Type B pancreatic cell (in vitro differentiated cells): ENCODE measurements at regions not wholly inside any gene's neighbourhood (a gene's known extent, or its start where the extent isn't known, plus 50 kb on each side); places are given as distances from the start of the nearest gene placed in this dataset.
A peak's percentile ranks its signal among the peaks of the same experiment; 100 is the strongest.

Source experiments
- DNase-seq: peaks from one replicate; pipeline ENCODE4 v3.0.0; 2021; ENCODE audit warnings: mixed read lengths; ENCODE audit not compliant: unreplicated experiment; ENCODE audit errors: extremely low spot score
- H3K27ac Mint-ChIP-seq: 2 replicates; pipeline ENCODE4 v1.8.0; 2021; ENCODE audit warnings: mild to moderate bottlenecking, mixed read lengths
- H3K27me3 Mint-ChIP-seq: 2 replicates; pipeline ENCODE4 v1.8.0; 2021; ENCODE audit warnings: mixed read lengths
- H3K36me3 Mint-ChIP-seq: 2 replicates; pipeline ENCODE4 v1.8.0; 2021; ENCODE audit warnings: mixed read lengths
- H3K4me1 Mint-ChIP-seq: one replicate; pipeline ENCODE4 v1.8.0; 2021; ENCODE audit warnings: mixed read lengths; ENCODE audit not compliant: unreplicated experiment
- H3K4me3 Mint-ChIP-seq: 2 replicates; pipeline ENCODE4 v1.8.0; 2021; ENCODE audit warnings: mild to moderate bottlenecking, mixed read lengths
- H3K9me3 Mint-ChIP-seq: 2 replicates; pipeline ENCODE4 v1.8.0; 2021; ENCODE audit warnings: mixed read lengths
- TF ChIP-seq, protein P1 (sequence below): fragments of 200-600 bp; sonication (generic); conservative IDR thresholded peaks from 2 replicates; pipeline ENCODE4 v1.5.0; 2021; ENCODE audit warnings: antibody characterized with exemption, mild to moderate bottlenecking

DNA sequence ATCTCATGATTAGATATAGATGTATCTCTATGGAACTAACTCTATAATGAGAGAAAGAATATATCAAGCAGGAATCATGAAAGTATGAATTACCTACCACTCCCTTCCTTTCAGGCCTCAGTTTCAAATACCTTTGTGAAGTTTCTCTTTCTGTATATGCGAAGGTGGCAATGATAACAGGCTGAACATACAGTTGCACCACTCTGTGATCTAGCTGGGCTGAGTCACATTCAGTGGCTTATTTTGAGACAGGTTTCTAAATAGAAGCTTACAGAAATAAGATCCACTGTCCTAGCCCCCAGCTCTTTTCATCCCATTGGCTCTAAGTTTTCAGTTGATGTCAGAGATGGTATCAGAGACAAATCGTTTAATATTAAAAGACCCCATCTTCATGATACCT, 662.0 kb downstream of the SLITRK1 start:
- no peak for DNase-seq
- TF ChIP-seq, protein P1, sequence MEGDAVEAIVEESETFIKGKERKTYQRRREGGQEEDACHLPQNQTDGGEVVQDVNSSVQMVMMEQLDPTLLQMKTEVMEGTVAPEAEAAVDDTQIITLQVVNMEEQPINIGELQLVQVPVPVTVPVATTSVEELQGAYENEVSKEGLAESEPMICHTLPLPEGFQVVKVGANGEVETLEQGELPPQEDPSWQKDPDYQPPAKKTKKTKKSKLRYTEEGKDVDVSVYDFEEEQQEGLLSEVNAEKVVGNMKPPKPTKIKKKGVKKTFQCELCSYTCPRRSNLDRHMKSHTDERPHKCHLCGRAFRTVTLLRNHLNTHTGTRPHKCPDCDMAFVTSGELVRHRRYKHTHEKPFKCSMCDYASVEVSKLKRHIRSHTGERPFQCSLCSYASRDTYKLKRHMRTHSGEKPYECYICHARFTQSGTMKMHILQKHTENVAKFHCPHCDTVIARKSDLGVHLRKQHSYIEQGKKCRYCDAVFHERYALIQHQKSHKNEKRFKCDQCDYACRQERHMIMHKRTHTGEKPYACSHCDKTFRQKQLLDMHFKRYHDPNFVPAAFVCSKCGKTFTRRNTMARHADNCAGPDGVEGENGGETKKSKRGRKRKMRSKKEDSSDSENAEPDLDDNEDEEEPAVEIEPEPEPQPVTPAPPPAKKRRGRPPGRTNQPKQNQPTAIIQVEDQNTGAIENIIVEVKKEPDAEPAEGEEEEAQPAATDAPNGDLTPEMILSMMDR, result no peak
- no peaks in the 10 kb centered on the region for H3K4me1 Mint-ChIP-seq

DNA sequence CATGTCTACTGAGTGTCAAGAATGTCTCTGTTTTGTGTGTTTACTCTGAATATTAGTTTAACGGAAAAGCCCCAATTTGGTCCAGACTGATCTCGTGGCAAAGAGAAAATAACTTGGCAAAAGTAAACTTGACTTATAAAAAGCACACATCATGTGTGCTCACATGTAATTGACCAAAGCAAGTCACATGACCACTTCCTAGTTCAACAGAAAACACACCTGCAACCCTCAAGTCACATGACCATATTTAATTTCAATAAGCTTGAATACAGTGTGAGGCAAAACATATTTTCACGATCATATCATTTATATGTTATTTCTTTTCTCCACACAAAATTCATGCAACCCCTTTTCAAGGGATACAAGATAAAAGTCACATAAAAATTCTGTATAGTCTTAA, 662.4 kb downstream of the SLITRK1 start:
- no peaks in the 10 kb centered on the region for H3K36me3 Mint-ChIP-seq
- TF ChIP-seq, protein P1, result no peak
- H3K27me3 Mint-ChIP-seq, result no peaks in the 10 kb centered on the region
- H3K4me1 Mint-ChIP-seq, result no peaks in the 10 kb centered on the region
- no peak overlapping the region for H3K4me3 Mint-ChIP-seq
- DNase-seq, result no peak
- H3K9me3 Mint-ChIP-seq, result no peaks in the 10 kb centered on the region
- no peak overlapping the region for H3K27ac Mint-ChIP-seq

More for the DNA sequence above, 662.0 kb downstream of the SLITRK1 start:
- H3K36me3 Mint-ChIP-seq, result no peaks in the 10 kb centered on the region
- peak overlapping the region; percentile 24 for H3K27ac Mint-ChIP-seq
- H3K9me3 Mint-ChIP-seq, result no peaks in the 10 kb centered on the region
- no peaks in the 10 kb centered on the region for H3K27me3 Mint-ChIP-seq
- H3K4me3 Mint-ChIP-seq, result no peak overlapping the region

DNA sequence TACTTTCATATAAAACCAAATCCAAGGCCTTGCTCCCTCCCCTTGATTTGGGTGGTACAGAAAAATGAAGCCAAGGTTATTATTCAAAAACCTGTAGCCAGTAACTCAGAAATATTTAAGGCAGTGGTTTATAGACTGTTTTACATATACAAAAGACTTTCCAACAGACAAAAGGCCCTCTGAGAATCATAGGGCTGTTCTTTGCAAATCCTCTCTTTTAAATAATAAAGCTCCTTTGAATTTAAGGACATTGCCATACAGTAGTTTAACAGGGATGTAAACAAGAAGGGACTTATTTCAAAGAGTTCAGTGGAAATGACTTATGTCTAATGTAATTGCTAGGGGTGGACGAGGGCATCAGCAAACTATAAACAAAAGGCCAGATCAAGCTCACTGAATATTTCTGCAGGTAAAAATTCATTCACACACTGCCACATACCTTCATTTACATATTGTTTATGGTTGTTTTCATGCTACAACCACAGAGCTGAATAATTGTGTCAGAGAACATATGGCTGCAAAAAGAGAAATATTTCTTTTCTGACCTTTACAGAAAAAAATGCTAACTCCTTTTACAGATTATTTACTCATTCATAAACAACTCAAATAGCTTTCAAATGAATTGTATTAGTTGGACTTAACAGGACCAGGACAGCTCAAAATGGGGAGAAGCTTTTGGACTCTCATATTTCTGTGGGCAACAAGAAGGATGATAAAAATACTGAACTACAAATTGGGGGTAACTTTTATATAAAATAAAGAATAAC, 665.6 kb downstream of the SLITRK1 start:
- H3K27ac Mint-ChIP-seq, result no peak overlapping the region
- H3K4me3 Mint-ChIP-seq, result no peak overlapping the region
- no peaks in the 10 kb centered on the region for H3K27me3 Mint-ChIP-seq
- H3K4me1 Mint-ChIP-seq, result no peaks in the 10 kb centered on the region
- H3K36me3 Mint-ChIP-seq, result no peaks in the 10 kb centered on the region
- DNase-seq, result no peak
- TF ChIP-seq, protein P1, result no peak
- H3K9me3 Mint-ChIP-seq, result peaks cover 4% of the 10 kb centered on the region

DNA sequence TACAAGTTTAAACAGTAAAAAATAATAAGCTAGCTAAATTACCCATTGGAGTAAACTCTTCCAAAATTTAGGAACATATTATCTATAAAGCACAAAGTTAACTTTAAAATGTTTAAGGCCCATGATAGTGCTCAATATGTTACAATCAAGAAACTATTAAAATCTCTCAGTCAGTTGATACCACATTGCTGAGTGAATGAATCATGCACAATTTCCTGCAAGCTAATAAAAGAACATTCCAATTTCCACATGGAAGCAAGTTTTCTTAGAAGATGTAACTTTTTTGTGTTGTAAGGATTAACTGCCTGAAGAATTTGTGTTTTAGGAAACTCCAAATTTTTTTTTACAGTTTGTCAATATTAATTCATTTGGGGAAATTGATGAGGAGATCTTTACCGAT, 666.6 kb downstream of the SLITRK1 start:
- TF ChIP-seq, protein P1, result no peak
- Mint-ChIP-seq H3K9me3 (peaks cover 9% of the 10 kb centered on the region), H3K4me3 (no peak overlapping the region), H3K4me1 (no peaks in the 10 kb centered on the region), H3K27ac (no peak overlapping the region), H3K27me3 (no peaks in the 10 kb centered on the region), H3K36me3 (no peaks in the 10 kb centered on the region)
- DNase-seq, result no peak

DNA sequence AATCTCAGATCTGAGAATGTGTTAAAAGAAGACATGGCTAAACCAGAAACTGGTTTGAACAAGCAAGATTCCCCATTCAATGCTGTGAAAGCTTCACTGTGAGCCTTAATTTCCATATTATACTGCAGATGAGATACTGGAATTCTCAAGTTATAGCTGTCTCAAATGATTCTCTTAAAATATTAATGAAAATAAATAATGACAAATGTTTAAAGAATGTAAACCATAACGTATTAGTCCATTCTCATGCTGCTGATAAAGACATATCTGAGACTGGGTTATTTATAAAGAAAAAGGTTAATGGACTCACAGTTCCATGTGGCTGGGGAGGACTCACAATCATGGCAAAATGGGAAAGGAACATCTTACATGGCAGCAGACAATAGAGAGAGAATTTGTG, 667.8 kb downstream of the SLITRK1 start:
- Mint-ChIP-seq H3K27me3 (no peaks in the 10 kb centered on the region), H3K27ac (no peak overlapping the region), H3K36me3 (no peaks in the 10 kb centered on the region), H3K4me3 (no peak overlapping the region), H3K4me1 (no peaks in the 10 kb centered on the region), H3K9me3 (peaks cover 16% of the 10 kb centered on the region)
- TF ChIP-seq, protein P1, result no peak
- no peak for DNase-seq

DNA sequence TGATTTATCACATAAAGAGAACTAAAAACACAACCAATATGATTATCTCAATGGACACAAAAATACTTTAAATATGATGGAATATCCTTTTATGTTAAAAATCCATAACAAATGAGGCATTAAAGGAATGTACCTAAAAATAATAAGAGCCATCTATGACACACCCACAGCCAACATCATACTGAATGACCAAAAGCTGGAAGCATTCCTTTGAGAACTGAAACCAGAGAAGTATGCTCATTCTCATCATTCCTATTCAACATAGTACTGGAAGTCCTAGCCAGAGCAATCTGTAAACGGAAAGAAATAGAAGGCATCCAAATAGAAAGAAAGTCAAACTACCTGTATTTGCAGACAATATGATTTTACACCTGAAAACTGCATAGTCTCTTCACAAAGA, 671.0 kb downstream of the SLITRK1 start:
- DNase-seq, result no peak
- no peaks in the 10 kb centered on the region for H3K27me3 Mint-ChIP-seq
- H3K9me3 Mint-ChIP-seq, result peaks cover 16% of the 10 kb centered on the region
- H3K4me1 Mint-ChIP-seq, result no peaks in the 10 kb centered on the region
- TF ChIP-seq, protein P1, result no peak
- H3K27ac Mint-ChIP-seq, result no peak overlapping the region
- no peaks in the 10 kb centered on the region for H3K36me3 Mint-ChIP-seq
- no peak overlapping the region for H3K4me3 Mint-ChIP-seq
